HEK293 (cell line): ENCODE measurements at regions not wholly inside any gene's neighbourhood (a gene's known extent, or its start where the extent isn't known, plus 50 kb on each side); places are given as distances from the start of the nearest gene placed in this dataset.

Source experiments
- CTCF ChIA-PET: fragments of 350-600 bp; formaldehyde crosslinking; extraction: SDS; loops from one replicate; lab custom pipeline; 2021; ENCODE audit warnings: antibody characterized with exemption; lab: Yijun Ruan, JAX
- POLR2A ChIA-PET: fragments of 300-600 bp; formaldehyde crosslinking; extraction: SDS; loops from one replicate; lab custom pipeline; 2020; ENCODE audit warnings: antibody characterized with exemption, inconsistent platforms; lab: Yijun Ruan, JAX
- H3K27ac ChIP-seq: fragments of 200-500 bp; sonication (Bioruptor generic); 2 replicates; pipeline ENCODE4 v1.5.1; 2014; ENCODE audit warnings: low read depth, low read length, control low read depth, inconsistent platforms; ENCODE audit errors: extremely low read depth
- H3K36me3 ChIP-seq, 2 experiments: fragments of 200-500 bp in 1 of 2; sonication (Bioruptor generic) in 1 of 2; 1 replicate in 1 of 2; 2 replicates in 1 of 2; pipeline ENCODE4 v1.5.1; 2014 to 2017; ENCODE audit warnings: inconsistent platforms in 2 of 2, low read length in 2 of 2; ENCODE audit not compliant: control insufficient read depth in 2 of 2, insufficient read depth in 1 of 2
- H3K4me1 ChIP-seq: fragments of 200-500 bp; sonication (Bioruptor generic); 2 replicates; pipeline ENCODE4 v1.5.1; 2014; ENCODE audit warnings: mild to moderate bottlenecking, low read length, inconsistent platforms; ENCODE audit not compliant: control insufficient read depth, insufficient read depth
- H3K4me3 ChIP-seq: 2 replicates; pipeline ENCODE4 v1.5.1; 2011; ENCODE audit warnings: low read depth, mild to moderate bottlenecking, control low read depth, low read length, moderate library complexity
- H3K9me3 ChIP-seq: fragments of 200-500 bp; sonication (Bioruptor generic); 2 replicates; pipeline ENCODE4 v1.5.1; 2014; ENCODE audit warnings: low read depth, low read length, inconsistent platforms; ENCODE audit not compliant: control insufficient read depth, insufficient read depth
- BCL11A ChIP-seq: fragments of 450-650 bp; formaldehyde crosslinking; IDR thresholded peaks from 2 replicates; pipeline ENCODE4 v1.5.1; 2016; ENCODE audit warnings: low read depth, missing biosample characterization, missing genetic modification characterization
- BCL11B ChIP-seq: fragments of 450-650 bp; formaldehyde crosslinking; IDR thresholded peaks from 2 replicates; pipeline ENCODE4 v1.5.1; 2016; ENCODE audit warnings: low read depth, missing biosample characterization, missing genetic modification characterization
- TCF7L2 ChIP-seq: IDR thresholded peaks from 2 replicates; pipeline ENCODE4 v1.6.1; 2011; ENCODE audit warnings: low read depth, mild to moderate bottlenecking, inconsistent platforms, low read length, moderate library complexity, borderline replicate concordance
- YY1 ChIP-seq: fragments of 450-650 bp; formaldehyde crosslinking; IDR thresholded peaks from 2 replicates; pipeline ENCODE4 v1.5.1; 2018; ENCODE audit warnings: missing biosample characterization, missing genetic modification characterization
- ZBTB21 ChIP-seq: fragments of 450-650 bp; formaldehyde crosslinking; IDR thresholded peaks from 2 replicates; pipeline ENCODE4 v1.5.1; 2017; ENCODE audit warnings: missing biosample characterization, missing genetic modification characterization
- ZFHX2 ChIP-seq: fragments of 450-650 bp; formaldehyde crosslinking; conservative IDR thresholded peaks from 2 replicates; pipeline ENCODE4 v1.5.1; 2016; ENCODE audit warnings: missing biosample characterization, missing genetic modification characterization
- ZFP37 ChIP-seq: fragments of 450-650 bp; formaldehyde crosslinking; IDR thresholded peaks from 2 replicates; pipeline ENCODE4 v1.5.1; 2016; ENCODE audit warnings: missing biosample characterization, missing genetic modification characterization
- ZNF112 ChIP-seq: fragments of 450-650 bp; formaldehyde crosslinking; IDR thresholded peaks from 2 replicates; pipeline ENCODE4 v1.5.0; 2017; ENCODE audit warnings: missing biosample characterization, missing genetic modification characterization
- ZNF140 ChIP-seq: fragments of 450-650 bp; formaldehyde crosslinking; IDR thresholded peaks from 2 replicates; pipeline ENCODE4 v1.5.1; 2016; ENCODE audit warnings: missing biosample characterization, missing genetic modification characterization
- ZNF155 ChIP-seq: fragments of 450-650 bp; formaldehyde crosslinking; IDR thresholded peaks from 2 replicates; pipeline ENCODE4 v1.5.1; 2016; ENCODE audit warnings: missing biosample characterization, missing genetic modification characterization
- ZNF157 ChIP-seq: fragments of 450-650 bp; formaldehyde crosslinking; IDR thresholded peaks from 2 replicates; pipeline ENCODE4 v1.5.1; 2016; ENCODE audit warnings: missing biosample characterization, missing genetic modification characterization
- ZNF202 ChIP-seq: fragments of 450-650 bp; formaldehyde crosslinking; IDR thresholded peaks from 2 replicates; pipeline ENCODE4 v1.5.1; 2016; ENCODE audit warnings: missing biosample characterization, missing genetic modification characterization, borderline replicate concordance
- ZNF223 ChIP-seq: fragments of 450-650 bp; formaldehyde crosslinking; IDR thresholded peaks from 2 replicates; pipeline ENCODE4 v1.5.1; 2016; ENCODE audit warnings: missing biosample characterization, missing genetic modification characterization
- ZNF280D ChIP-seq: fragments of 450-650 bp; formaldehyde crosslinking; IDR thresholded peaks from 2 replicates; pipeline ENCODE4 v1.5.1; 2016; ENCODE audit warnings: missing biosample characterization, missing genetic modification characterization
- ZNF292 ChIP-seq: fragments of 450-650 bp; formaldehyde crosslinking; IDR thresholded peaks from 2 replicates; pipeline ENCODE4 v1.5.1; 2016; ENCODE audit warnings: low read depth, missing biosample characterization, missing genetic modification characterization, borderline replicate concordance
- ZNF449 ChIP-seq: fragments of 450-650 bp; formaldehyde crosslinking; IDR thresholded peaks from 2 replicates; pipeline ENCODE4 v1.5.1; 2017; ENCODE audit warnings: missing biosample characterization, mild to moderate bottlenecking, missing genetic modification characterization, moderate library complexity
- ZNF48 ChIP-seq: fragments of 450-650 bp; formaldehyde crosslinking; IDR thresholded peaks from 2 replicates; pipeline ENCODE4 v1.5.1; 2016; ENCODE audit warnings: missing biosample characterization, missing genetic modification characterization
- ZNF548 ChIP-seq: fragments of 450-650 bp; formaldehyde crosslinking; IDR thresholded peaks from 2 replicates; pipeline ENCODE4 v1.5.1; 2016; ENCODE audit warnings: missing biosample characterization, missing genetic modification characterization
- ZNF549 ChIP-seq: fragments of 450-650 bp; IDR thresholded peaks from 2 replicates; pipeline ENCODE4 v1.5.1; 2018; ENCODE audit warnings: missing biosample characterization, missing genetic modification characterization, mild to moderate bottlenecking, inconsistent platforms, moderate library complexity
- ZNF560 ChIP-seq: fragments of 450-650 bp; formaldehyde crosslinking; IDR thresholded peaks from 2 replicates; pipeline ENCODE4 v1.5.1; 2017; ENCODE audit warnings: missing biosample characterization, missing genetic modification characterization, borderline replicate concordance
- ZNF580 ChIP-seq: fragments of 450-650 bp; formaldehyde crosslinking; IDR thresholded peaks from 2 replicates; pipeline ENCODE4 v1.5.1; 2016; ENCODE audit warnings: missing biosample characterization, missing genetic modification characterization
- ZNF600 ChIP-seq: fragments of 450-650 bp; formaldehyde crosslinking; IDR thresholded peaks from 2 replicates; pipeline ENCODE4 v1.5.1; 2016; ENCODE audit warnings: missing biosample characterization, missing genetic modification characterization
- ZNF621 ChIP-seq: fragments of 450-650 bp; formaldehyde crosslinking; IDR thresholded peaks from 2 replicates; pipeline ENCODE4 v1.5.1; 2017; ENCODE audit warnings: missing biosample characterization, missing genetic modification characterization
- ZNF777 ChIP-seq: fragments of 450-650 bp; formaldehyde crosslinking; IDR thresholded peaks from 2 replicates; pipeline ENCODE4 v1.5.1; 2017; ENCODE audit warnings: missing biosample characterization, missing genetic modification characterization, borderline replicate concordance
- TF ChIP-seq, protein P1 (sequence below): fragments of 450-650 bp; formaldehyde crosslinking; IDR thresholded peaks from 2 replicates; pipeline ENCODE4 v1.5.1; 2016; ENCODE audit warnings: missing biosample characterization, missing genetic modification characterization

- TF ChIP-seq ZNF280D (tag by site-specific recombination) = no peak
- TF ChIP-seq ZFHX2 (tag by site-specific recombination) = no peak
- no peak for TF ChIP-seq ZNF777 (tag by site-specific recombination)
Measured at GRCh38 chr9:18421391-18421790, 52.6 kb upstream of the ADAMTSL1 start (continued).

DNA sequence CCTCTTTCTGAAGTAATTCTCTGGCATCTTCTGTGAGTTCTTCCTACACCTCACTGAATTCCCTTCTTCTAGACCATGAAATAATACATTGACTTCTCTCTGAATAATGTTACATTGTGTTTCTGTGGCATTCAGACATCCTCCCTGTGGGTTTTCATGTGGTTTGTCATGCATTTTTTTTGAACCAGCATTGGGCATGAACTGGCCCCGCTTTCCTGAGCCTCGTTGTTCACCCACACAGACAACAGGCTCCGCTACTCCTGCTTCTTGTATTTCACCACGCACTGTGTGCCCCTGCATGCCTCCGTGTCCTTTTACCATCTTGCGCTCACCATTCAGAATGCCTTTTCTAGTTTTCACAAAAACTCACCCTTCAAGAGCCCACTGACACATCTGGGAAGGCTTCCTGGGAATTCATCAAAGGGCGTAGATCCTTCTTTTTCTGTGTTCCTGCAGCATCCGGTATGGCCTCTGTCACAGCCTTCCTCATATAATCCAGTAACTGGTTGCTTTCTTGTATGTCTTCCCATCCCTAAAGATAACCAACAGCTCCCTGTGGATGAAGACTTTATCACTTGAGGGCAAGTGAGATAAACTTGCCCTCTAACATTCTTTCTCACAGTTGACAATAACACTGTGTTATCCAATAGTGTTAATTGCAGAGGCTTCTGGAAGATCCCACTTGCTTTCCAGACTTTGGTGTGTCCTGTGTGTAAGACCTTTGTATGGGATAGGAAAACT is 51.5 kb upstream of the ADAMTSL1 start:
- no peaks in the 10 kb centered on the region for H3K36me3 ChIP-seq
- H3K9me3 ChIP-seq = no peaks in the 10 kb centered on the region
- ChIA-PET POLR2A (no interaction called here), CTCF (interaction anchor here (5.0 kb wide), 1 partner anchor 20 kb away, joined by 33 read pairs; no protein-coding TSS in a partner anchor)
- no peak overlapping the region for H3K4me3 ChIP-seq
- H3K27ac ChIP-seq = no peak overlapping the region
- H3K4me1 ChIP-seq = peaks cover 4% of the 10 kb centered on the region
- TF ChIP-seq ZNF140 (tag by site-specific recombination) = no peak
- TF ChIP-seq BCL11A (tag by site-specific recombination) = no peak
- no peak for TF ChIP-seq ZNF549
- no peak for TF ChIP-seq ZNF580
- TF ChIP-seq TCF7L2 = no peak
- TF ChIP-seq ZNF621 = no peak

- Histone ChIP-seq H3K36me3 (no peaks in the 10 kb centered on the region), H3K4me1 (peaks cover 4% of the 10 kb centered on the region), H3K9me3 (no peaks in the 10 kb centered on the region), H3K4me3 (no peak overlapping the region), H3K27ac (no peak overlapping the region)
- POLR2A ChIA-PET = no interaction called here
- CTCF ChIA-PET = interaction anchor here (0.7 to 5.0 kb wide), 3 partner anchors 18 to 73 kb away, joined by 3 to 33 read pairs (median 3); no protein-coding TSS in a partner anchor
- TF ChIP-seq, protein P1, sequence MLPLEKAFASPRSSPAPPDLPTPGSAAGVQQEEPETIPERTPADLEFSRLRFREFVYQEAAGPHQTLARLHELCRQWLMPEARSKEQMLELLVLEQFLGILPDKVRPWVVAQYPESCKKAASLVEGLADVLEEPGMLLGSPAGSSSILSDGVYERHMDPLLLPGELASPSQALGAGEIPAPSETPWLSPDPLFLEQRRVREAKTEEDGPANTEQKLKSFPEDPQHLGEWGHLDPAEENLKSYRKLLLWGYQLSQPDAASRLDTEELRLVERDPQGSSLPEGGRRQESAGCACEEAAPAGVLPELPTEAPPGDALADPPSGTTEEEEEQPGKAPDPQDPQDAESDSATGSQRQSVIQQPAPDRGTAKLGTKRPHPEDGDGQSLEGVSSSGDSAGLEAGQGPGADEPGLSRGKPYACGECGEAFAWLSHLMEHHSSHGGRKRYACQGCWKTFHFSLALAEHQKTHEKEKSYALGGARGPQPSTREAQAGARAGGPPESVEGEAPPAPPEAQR (tag by site-specific recombination) = no peak
- TF ChIP-seq ZNF157 (tag by site-specific recombination) (no peak), YY1 (tag by site-specific recombination) (no peak), ZNF549 (no peak), ZNF600 (no peak), ZNF223 (tag by site-specific recombination) (no peak), ZFP37 (tag by site-specific recombination) (no peak), ZNF112 (tag by site-specific recombination) (no peak), ZNF48 (tag by site-specific recombination) (no peak), ZNF449 (tag by site-specific recombination) (no peak), ZNF202 (tag by site-specific recombination) (no peak), ZNF292 (no peak), BCL11B (tag by site-specific recombination) (no peak), ZNF560 (tag by site-specific recombination) (no peak), ZNF155 (tag by site-specific recombination) (no peak), ZNF548 (tag by site-specific recombination) (no peak), ZBTB21 (tag by site-specific recombination) (no peak)
Measured at GRCh38 chr9:18423791-18424531, 50.0 kb upstream of the ADAMTSL1 start.
